Lung (tissue), 11 donors: ENCODE measurements at regions not wholly inside any gene's neighbourhood (a gene's known extent, or its start where the extent isn't known, plus 50 kb on each side); places are given as distances from the start of the nearest gene placed in this dataset.

Experiments used
- ATAC-seq: fragments of 200-7000 bp; cut with Tn5 transposase; one replicate; pipeline ENCODE4 v1.9.1; 2020; ENCODE audit warnings: moderate number of reproducible peaks; ENCODE audit not compliant: insufficient read depth, low FRiP score
- DNase-seq, 3 donors: peaks; one replicate each; pipeline ENCODE4 v3.0.0-alpha.2; 2013 to 2017
- H3K27ac ChIP-seq, 2 donors: one replicate each; pipeline ENCODE4 v1.5.1; 2013; ENCODE audit warnings: mild to moderate bottlenecking in 2 of 2, moderate library complexity in 2 of 2, control low read depth in 1 of 2, inconsistent platforms in 1 of 2, low read depth in 1 of 2, low read length in 1 of 2
- H3K27me3 ChIP-seq, 3 donors: one replicate each; pipeline ENCODE4 v1.5.1; 2013; ENCODE audit warnings: low read length in 2 of 3; ENCODE audit not compliant: control insufficient read depth in 3 of 3, insufficient read depth in 3 of 3
- H3K36me3 ChIP-seq, 4 donors: one replicate each; pipeline ENCODE4 v1.5.1; 2013; ENCODE audit warnings: low read length in 4 of 4, mild to moderate bottlenecking in 1 of 4, moderate library complexity in 1 of 4; ENCODE audit not compliant: control insufficient read depth in 4 of 4, insufficient read depth in 4 of 4
- H3K4me1 ChIP-seq, 5 donors: one replicate each; pipeline ENCODE4 v1.5.1; 2013; ENCODE audit warnings: low read length in 5 of 5, mild to moderate bottlenecking in 2 of 5, moderate library complexity in 1 of 5; ENCODE audit not compliant: control insufficient read depth in 5 of 5, insufficient read depth in 5 of 5
- H3K4me3 ChIP-seq: one replicate; pipeline ENCODE4 v1.5.1; 2013; ENCODE audit warnings: mild to moderate bottlenecking, control low read depth, moderate library complexity
- H3K9ac ChIP-seq, 2 donors: one replicate each; pipeline ENCODE4 v1.5.1; 2013; ENCODE audit warnings: low read length in 2 of 2, control low read depth in 1 of 2; ENCODE audit not compliant: insufficient read depth in 1 of 2
- H3K9me3 ChIP-seq, 4 donors: one replicate each; pipeline ENCODE4 v1.5.1; 2013; ENCODE audit warnings: low read length in 3 of 4, mild to moderate bottlenecking in 1 of 4, moderate library complexity in 1 of 4; ENCODE audit not compliant: control insufficient read depth in 4 of 4, insufficient read depth in 3 of 4
- WGBS, 2 donors: extraction: QIAGEN DNeasy Blood & Tissue Kit; methylation state at CpG; one replicate each; pipeline ENCODE4 v1.1.7; 2013; 5-methylcytosine and 5-hydroxymethylcytosine counted together
- TF ChIP-seq, protein P1 (sequence below): IDR thresholded peaks from 2 replicates; pipeline ENCODE4 v1.5.1; 2012; ENCODE audit warnings: mild to moderate bottlenecking; ENCODE audit errors: control extremely low read depth, extremely low read depth
- donor health status: control.
- donor health status: control.
- donor health status: Bipolar disorder and iron deficiency.
- donor health status: healthy.
- donor health status: DM: yes; HTN: yes; CAD: no.

DNA sequence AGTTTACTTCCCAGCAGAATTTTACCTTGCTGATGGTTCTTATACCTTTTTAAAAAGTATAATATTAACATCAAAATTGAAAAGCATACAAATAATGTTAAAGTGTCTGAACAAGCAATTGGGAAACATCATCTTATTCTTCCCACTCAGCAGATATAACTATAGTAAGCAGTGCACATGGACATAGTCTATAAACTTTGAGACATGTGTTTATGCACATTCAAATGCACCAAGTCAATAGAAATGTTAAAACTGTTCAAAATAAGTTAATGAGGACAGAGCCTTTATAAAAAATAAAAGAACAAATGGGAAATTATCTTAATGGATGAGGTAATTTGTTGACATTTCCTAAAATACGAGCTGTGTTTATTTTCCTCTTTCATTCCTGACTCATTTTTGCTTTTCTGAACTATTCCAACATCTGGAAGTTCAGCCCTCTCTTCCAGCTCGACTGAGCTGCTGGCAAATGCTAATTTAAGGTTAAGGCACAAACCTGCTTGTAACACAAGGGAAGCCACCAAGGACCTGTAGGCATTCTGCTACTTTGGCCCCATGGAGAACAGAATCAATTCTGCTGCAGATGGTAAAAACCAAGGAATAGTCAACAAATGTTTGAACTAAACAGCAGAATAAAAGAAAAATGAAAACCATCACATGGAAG, 110.3 kb upstream of the MAP3K4 start:
- Histone ChIP-seq H3K27ac (no peak overlapping the region), H3K4me1 (peaks cover 0 to 16% (median 0%) of the 10 kb centered on the region in 5 donors), H3K27me3 (no peaks in the 10 kb centered on the region), H3K36me3 (no peaks in the 10 kb centered on the region), H3K9me3 (no peaks in the 10 kb centered on the region), H3K4me3 (no peak overlapping the region), H3K9ac (no peak overlapping the region)
- no peak for ATAC-seq
- WGBS, 2 donors = 10 to 14% methylated on average over 2 of the region's 2 CpGs
- TF ChIP-seq, protein P1, sequence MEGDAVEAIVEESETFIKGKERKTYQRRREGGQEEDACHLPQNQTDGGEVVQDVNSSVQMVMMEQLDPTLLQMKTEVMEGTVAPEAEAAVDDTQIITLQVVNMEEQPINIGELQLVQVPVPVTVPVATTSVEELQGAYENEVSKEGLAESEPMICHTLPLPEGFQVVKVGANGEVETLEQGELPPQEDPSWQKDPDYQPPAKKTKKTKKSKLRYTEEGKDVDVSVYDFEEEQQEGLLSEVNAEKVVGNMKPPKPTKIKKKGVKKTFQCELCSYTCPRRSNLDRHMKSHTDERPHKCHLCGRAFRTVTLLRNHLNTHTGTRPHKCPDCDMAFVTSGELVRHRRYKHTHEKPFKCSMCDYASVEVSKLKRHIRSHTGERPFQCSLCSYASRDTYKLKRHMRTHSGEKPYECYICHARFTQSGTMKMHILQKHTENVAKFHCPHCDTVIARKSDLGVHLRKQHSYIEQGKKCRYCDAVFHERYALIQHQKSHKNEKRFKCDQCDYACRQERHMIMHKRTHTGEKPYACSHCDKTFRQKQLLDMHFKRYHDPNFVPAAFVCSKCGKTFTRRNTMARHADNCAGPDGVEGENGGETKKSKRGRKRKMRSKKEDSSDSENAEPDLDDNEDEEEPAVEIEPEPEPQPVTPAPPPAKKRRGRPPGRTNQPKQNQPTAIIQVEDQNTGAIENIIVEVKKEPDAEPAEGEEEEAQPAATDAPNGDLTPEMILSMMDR = no peak
- peak in 2 of 3 donors; percentile 48 to 61 for DNase-seq

DNA sequence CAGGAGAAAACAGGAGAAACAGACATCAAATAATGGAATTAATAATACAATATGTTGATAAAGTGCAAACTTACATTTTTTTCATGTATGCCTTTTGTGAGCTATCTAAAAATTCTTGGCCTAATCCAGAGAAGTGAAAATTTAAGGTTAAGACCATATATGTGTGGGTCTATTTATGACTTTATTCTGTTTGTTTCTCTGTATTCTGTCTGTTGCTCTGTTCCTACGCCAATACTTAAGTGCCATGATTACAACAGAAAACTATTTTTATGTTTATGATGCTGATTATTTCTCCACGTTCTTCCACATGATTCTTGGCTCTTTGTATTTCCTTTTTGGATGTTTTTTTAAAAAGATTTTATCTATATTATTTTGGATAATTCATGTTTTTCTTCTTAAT, 109.6 kb upstream of the MAP3K4 start:
- TF ChIP-seq, protein P1 = no peak
- H3K4me1 ChIP-seq = peaks cover 0 to 16% (median 0%) of the 10 kb centered on the region in 5 donors
- DNase-seq = peak in 2 of 3 donors; percentile 79 to 81
- no peak overlapping the region for H3K9ac ChIP-seq
- no peaks in the 10 kb centered on the region for H3K27me3 ChIP-seq
- no peaks in the 10 kb centered on the region for H3K36me3 ChIP-seq
- ATAC-seq = no peak
- no peak overlapping the region for H3K4me3 ChIP-seq
- H3K27ac ChIP-seq = no peak overlapping the region
- no peaks in the 10 kb centered on the region for H3K9me3 ChIP-seq
- 46 to 47% methylated on average over 2 of the region's 2 CpGs for WGBS, 2 donors

DNA sequence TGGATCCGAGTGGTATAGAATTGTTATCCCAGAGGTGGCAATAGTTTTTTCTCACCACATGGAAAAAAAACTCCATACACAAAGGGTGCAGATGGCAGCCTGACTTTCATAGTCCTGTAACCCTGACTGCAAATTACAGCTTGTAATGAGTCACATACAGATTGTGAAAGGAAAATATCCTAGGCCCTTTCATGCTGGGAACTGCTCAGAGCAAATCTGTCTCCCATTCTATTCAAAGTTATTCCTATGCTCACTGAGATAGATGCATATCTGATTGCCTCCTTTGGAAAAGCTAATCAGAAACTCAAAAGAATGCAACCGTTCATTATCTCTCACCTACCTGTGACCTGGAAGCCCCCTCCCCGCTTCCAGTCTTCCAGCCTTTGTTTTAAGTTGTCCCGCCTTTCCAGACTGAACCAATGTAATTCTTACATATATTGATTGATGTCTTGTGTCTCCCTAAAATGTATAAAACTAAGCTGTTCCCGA, 108.7 kb upstream of the MAP3K4 start:
- no peaks in the 10 kb centered on the region for H3K9me3 ChIP-seq
- WGBS, 2 donors = 45 to 59% methylated on average over 5 of the region's 5 CpGs
- DNase-seq = peak in 2 of 3 donors; percentile 27 to 54

More for the DNA sequence above, 108.7 kb upstream of the MAP3K4 start:
- TF ChIP-seq, protein P1 = no peak
- Histone ChIP-seq H3K9ac (no peak overlapping the region), H3K27me3 (no peaks in the 10 kb centered on the region), H3K36me3 (no peaks in the 10 kb centered on the region), H3K27ac (no peak overlapping the region), H3K4me3 (no peak overlapping the region), H3K4me1 (peaks cover 0 to 16% (median 0%) of the 10 kb centered on the region in 5 donors)
- no peak for ATAC-seq
